ENCODE measurements at regions not wholly inside any gene's neighbourhood (a gene's known extent, or its start where the extent isn't known, plus 50 kb on each side); places are given as distances from the start of the nearest gene placed in this dataset.

GRCh38 chr1:222994511-222995235 lies 148.4 kb downstream of the TLR5 start:
- TF ChIP-seq REST (IDR thresholded peaks at IDR 0.05; ENCODE audit: low read depth) (no peak), YY1 (IDR thresholded peaks at IDR 0.05; ENCODE audit: low read depth) (no peak), EGR1 (IDR thresholded peaks at IDR 0.05) (no peak)
